ENCODE measurements at regions not wholly inside any gene's neighbourhood (a gene's known extent, or its start where the extent isn't known, plus 50 kb on each side); places are given as distances from the start of the nearest gene placed in this dataset.

DNA sequence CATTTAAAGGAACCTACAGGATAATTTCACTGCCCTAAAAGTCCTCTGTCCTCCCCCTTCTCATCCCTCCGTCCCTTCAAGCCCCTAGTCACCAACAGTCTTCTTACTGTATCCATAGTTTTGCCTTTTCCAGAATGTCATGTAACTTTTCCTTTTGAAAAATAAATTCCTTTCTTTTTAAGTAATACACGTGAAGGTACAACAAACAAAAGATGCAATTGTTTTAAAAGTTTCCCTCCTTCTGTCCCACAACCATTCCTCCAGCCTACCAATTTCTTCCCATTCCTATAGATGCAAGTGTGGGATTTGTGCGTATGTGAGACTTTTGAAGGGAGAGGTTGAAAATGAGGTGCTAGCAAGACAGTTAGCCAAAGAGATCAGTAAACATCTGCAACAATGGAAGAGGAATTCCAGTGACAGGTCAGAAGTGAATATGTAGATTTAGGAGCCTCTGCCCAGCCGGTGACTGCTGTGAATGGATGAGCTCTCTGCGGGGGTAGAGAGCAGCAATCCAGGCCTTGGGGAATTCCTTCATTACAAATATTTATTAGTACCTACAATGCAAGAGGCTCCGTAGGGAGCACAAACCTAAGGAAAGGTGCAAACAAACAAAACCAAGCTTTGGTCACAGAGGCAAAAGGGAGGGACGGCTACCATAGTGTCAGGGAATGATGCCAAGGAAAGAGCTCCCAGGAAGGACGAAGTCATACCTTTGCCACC lies 243.6 kb downstream of the SKIDA1 start:
- TF ChIP-seq POLR2A (IDR thresholded peaks at IDR 0.05; ENCODE audit: low read depth, low read length) (no peak), POLR2AphosphoS5 (IDR thresholded peaks at IDR 0.05; ENCODE audit: low read depth, low read length) (no peak), TAF1 (IDR thresholded peaks at IDR 0.05; ENCODE audit: low read depth, low read length) (no peak), SPI1 (IDR thresholded peaks at IDR 0.05; ENCODE audit: low read depth, low read length) (no peak)

All from GM12891 (cell line).